A549 (cell line): ENCODE measurements at regions not wholly inside any gene's neighbourhood (a gene's known extent, or its start where the extent isn't known, plus 50 kb on each side); places are given as distances from the start of the nearest gene placed in this dataset.

ENCODE experiments used
- EP300 ChIP-seq, 2 experiments: fragments of >200 bp; sonication (Bioruptor Twin); formaldehyde crosslinking; IDR thresholded peaks; 2 replicates in 1 of 2; 3 replicates in 1 of 2; pipeline ENCODE4 v1.6.1; 2016 to 2017
- HOXB5 ChIP-seq: fragments of 250-450 bp; sonication (Bioruptor Pico); IDR thresholded peaks from 2 replicates; pipeline ENCODE4 v1.5.0; 2020; ENCODE audit warnings: mild to moderate bottlenecking, moderate library complexity
- MAZ ChIP-seq: fragments of 150-350 bp; IDR thresholded peaks from 2 replicates; pipeline ENCODE4 v1.6.1; 2014; ENCODE audit warnings: antibody characterized with exemption, low read depth, low read length, borderline replicate concordance
- POLR2A ChIP-seq: IDR thresholded peaks from 2 replicates; pipeline ENCODE4 v1.6.1; 2012; ENCODE audit warnings: mild to moderate bottlenecking, low read length
- RARB ChIP-seq: fragments of 250-450 bp; sonication (Bioruptor Pico); IDR thresholded peaks from 2 replicates; pipeline ENCODE4 v1.8.0; 2021; ENCODE audit warnings: mild to moderate bottlenecking, moderate library complexity
- RCOR1 ChIP-seq: fragments of 150-350 bp; IDR thresholded peaks from 2 replicates; pipeline ENCODE4 v1.6.1; 2014; ENCODE audit warnings: antibody characterized with exemption, low read length, low read depth
- SREBF2 ChIP-seq: fragments of 450-650 bp; IDR thresholded peaks from 2 replicates; pipeline ENCODE4 v1.6.1; 2014; ENCODE audit warnings: mild to moderate bottlenecking, moderate library complexity
- TF ChIP-seq, protein P1 (sequence below): fragments of >200 bp; sonication (Bioruptor Twin); formaldehyde crosslinking; IDR thresholded peaks from 3 replicates; pipeline ENCODE4 v1.5.1; 2016

DNA sequence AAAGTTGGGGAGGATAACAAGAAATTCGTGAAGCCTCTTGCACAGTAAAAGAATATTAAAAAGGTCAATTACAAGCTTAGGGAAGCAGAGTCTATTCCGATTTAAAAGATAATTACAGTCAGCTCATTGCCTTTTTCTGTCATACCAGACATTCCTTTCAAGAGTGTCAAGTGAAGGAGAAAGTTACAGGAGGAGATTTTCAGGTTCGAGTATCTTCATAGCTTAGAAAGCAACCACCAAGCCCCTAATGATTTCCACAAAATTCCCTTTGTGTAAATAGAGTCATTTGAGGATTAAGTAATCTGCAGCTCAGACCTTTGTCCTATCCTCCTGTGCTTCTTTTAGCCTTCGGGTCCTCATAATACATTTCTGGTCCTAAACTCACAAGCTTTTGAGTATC lies 414.9 kb downstream of the CDH2 start:
- TF ChIP-seq HOXB5 (CRISPR knock-in tag) = no peak
- no peak for TF ChIP-seq SREBF2
- TF ChIP-seq, protein P1, sequence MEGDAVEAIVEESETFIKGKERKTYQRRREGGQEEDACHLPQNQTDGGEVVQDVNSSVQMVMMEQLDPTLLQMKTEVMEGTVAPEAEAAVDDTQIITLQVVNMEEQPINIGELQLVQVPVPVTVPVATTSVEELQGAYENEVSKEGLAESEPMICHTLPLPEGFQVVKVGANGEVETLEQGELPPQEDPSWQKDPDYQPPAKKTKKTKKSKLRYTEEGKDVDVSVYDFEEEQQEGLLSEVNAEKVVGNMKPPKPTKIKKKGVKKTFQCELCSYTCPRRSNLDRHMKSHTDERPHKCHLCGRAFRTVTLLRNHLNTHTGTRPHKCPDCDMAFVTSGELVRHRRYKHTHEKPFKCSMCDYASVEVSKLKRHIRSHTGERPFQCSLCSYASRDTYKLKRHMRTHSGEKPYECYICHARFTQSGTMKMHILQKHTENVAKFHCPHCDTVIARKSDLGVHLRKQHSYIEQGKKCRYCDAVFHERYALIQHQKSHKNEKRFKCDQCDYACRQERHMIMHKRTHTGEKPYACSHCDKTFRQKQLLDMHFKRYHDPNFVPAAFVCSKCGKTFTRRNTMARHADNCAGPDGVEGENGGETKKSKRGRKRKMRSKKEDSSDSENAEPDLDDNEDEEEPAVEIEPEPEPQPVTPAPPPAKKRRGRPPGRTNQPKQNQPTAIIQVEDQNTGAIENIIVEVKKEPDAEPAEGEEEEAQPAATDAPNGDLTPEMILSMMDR = no peak
- TF ChIP-seq MAZ = no peak
- no peak for TF ChIP-seq RCOR1
- no peak for TF ChIP-seq EP300 (IDR thresholded peaks at IDR 0.05)
- TF ChIP-seq POLR2A = no peak
- no peak for TF ChIP-seq RARB
